ENCODE measurements at regions not wholly inside any gene's neighbourhood (a gene's known extent, or its start where the extent isn't known, plus 50 kb on each side); places are given as distances from the start of the nearest gene placed in this dataset.

DNA sequence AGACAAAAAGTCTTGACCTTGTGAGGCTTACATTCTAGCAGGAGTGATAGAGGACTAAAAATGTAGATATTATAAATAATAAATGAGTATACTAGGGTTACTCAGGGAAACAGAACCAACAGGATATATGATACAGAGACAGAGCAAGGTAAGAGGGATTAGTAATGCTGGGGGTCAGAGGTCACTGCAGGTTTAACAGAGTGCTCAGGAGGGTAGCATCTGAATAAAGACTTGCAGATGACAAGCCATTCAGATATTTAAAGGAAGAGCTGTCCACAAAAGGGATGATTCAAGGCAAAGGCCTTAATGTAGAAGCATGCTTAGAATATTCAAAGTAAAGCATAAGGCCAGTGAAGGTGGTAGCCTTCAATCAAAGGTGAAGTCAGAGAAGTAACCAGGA is 65.6 kb upstream of the SEMA6A start:
- no peaks in the 10 kb centered on the region for H3K79me2 ChIP-seq (ENCODE audit: control insufficient read depth, insufficient read depth, low read length)
- FAIRE-seq (no peak), DNase-seq (ENCODE audit: low read depth, low spot score) (no peak)
- H3K4me2 ChIP-seq (ENCODE audit: control insufficient read depth, extremely low read depth, insufficient read depth, low read depth, low read length), result no peak overlapping the region
- H3K9me3 ChIP-seq (ENCODE audit: control insufficient read depth, low read depth, low read length), result no peaks in the 10 kb centered on the region
- no peak for TF ChIP-seq EZH2 (IDR thresholded peaks at IDR 0.05; ENCODE audit: low read length)
- TF ChIP-seq, protein P1, sequence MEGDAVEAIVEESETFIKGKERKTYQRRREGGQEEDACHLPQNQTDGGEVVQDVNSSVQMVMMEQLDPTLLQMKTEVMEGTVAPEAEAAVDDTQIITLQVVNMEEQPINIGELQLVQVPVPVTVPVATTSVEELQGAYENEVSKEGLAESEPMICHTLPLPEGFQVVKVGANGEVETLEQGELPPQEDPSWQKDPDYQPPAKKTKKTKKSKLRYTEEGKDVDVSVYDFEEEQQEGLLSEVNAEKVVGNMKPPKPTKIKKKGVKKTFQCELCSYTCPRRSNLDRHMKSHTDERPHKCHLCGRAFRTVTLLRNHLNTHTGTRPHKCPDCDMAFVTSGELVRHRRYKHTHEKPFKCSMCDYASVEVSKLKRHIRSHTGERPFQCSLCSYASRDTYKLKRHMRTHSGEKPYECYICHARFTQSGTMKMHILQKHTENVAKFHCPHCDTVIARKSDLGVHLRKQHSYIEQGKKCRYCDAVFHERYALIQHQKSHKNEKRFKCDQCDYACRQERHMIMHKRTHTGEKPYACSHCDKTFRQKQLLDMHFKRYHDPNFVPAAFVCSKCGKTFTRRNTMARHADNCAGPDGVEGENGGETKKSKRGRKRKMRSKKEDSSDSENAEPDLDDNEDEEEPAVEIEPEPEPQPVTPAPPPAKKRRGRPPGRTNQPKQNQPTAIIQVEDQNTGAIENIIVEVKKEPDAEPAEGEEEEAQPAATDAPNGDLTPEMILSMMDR (optimal IDR thresholded peaks at IDR 0.05 in 1 of 3, IDR thresholded peaks at IDR 0.05 in 1 of 3, conservative IDR thresholded peaks at IDR 0.05 in 1 of 3; ENCODE audit: extremely low read depth in 1 of 3, insufficient read depth in 2 of 3, low read length in 3 of 3), result no peak
- no peaks in the 10 kb centered on the region for H3K27me3 ChIP-seq (ENCODE audit: control insufficient read depth, extremely low read depth, insufficient read depth, low read length)
- no peaks in the 10 kb centered on the region for H3K4me1 ChIP-seq (ENCODE audit: control insufficient read depth, extremely low read depth, insufficient read depth, low read length)
- dilution Hi-C loops (cut with MboI; ENCODE audit: extremely low pct_ligation_motif_present, low sequenced_read_pairs), result no loop called here
- H2AFZ ChIP-seq (ENCODE audit: control insufficient read depth, low read length), result no peak overlapping the region
- no peak overlapping the region for H3K27ac ChIP-seq (ENCODE audit: control insufficient read depth, insufficient read depth, low read length)
- no peaks in the 10 kb centered on the region for H4K20me1 ChIP-seq (ENCODE audit: control insufficient read depth, extremely low read depth, insufficient read depth, low read length)
- H3K36me3 ChIP-seq (ENCODE audit: control insufficient read depth in 2 of 2, extremely low read depth in 1 of 2, insufficient read depth in 2 of 2, low read length in 2 of 2), result no peaks in the 10 kb centered on the region
- H3K9ac ChIP-seq (ENCODE audit: control insufficient read depth, extremely low read depth, insufficient read depth, low read length), result no peak overlapping the region
- H3K4me3 ChIP-seq (ENCODE audit: control insufficient read depth in 2 of 3, extremely low read depth in 1 of 3, insufficient read depth in 2 of 3, low read depth in 1 of 3, low read length in 3 of 3), result no peak overlapping the region
- no peaks in the 10 kb centered on the region for H3K9me1 ChIP-seq (ENCODE audit: control insufficient read depth, extremely low read depth, insufficient read depth, low read length)

DNA sequence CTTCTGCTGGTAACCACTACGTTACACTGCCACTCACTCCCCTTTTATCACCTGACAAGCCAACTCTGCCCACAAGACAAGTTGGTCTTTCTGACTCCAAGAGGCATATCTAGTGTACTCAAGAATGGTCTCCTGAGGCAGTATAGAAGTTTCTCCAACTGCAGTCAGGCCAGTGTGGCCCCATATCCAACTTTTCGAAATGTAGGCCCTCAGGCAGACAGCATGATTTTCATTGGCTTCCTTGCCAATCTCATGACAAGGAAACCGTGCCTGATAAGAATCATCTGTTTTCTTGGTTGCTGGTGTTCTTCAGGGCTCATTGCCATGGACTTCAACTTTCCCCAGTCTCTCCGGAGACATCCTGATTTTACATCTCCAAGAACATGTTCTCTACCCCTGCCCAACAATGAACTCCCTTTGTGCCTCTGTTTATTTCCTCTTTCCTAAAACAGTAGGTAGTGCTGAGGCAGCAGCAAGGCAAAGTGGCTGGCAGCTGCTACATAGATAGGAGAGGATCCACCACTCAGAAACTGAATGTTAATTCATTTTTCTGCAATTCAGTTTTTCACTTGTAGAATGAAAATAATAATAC is 62.6 kb upstream of the SEMA6A start:
- Histone ChIP-seq H3K9ac (ENCODE audit: control insufficient read depth, extremely low read depth, insufficient read depth, low read length) (no peak overlapping the region), H3K27me3 (ENCODE audit: control insufficient read depth, extremely low read depth, insufficient read depth, low read length) (no peaks in the 10 kb centered on the region)
- dilution Hi-C loops (cut with MboI; ENCODE audit: extremely low pct_ligation_motif_present, low sequenced_read_pairs), result no loop called here

More for the DNA sequence above, 62.6 kb upstream of the SEMA6A start:
- no peaks in the 10 kb centered on the region for H3K4me1 ChIP-seq (ENCODE audit: control insufficient read depth, extremely low read depth, insufficient read depth, low read length)
- DNase-seq (ENCODE audit: low read depth, low spot score) (no peak), FAIRE-seq (no peak)
- no peak overlapping the region for H3K27ac ChIP-seq (ENCODE audit: control insufficient read depth, insufficient read depth, low read length)
- no peaks in the 10 kb centered on the region for H3K9me1 ChIP-seq (ENCODE audit: control insufficient read depth, extremely low read depth, insufficient read depth, low read length)
- no peaks in the 10 kb centered on the region for H3K36me3 ChIP-seq (ENCODE audit: control insufficient read depth in 2 of 2, extremely low read depth in 1 of 2, insufficient read depth in 2 of 2, low read length in 2 of 2)
- H3K4me2 ChIP-seq (ENCODE audit: control insufficient read depth, extremely low read depth, insufficient read depth, low read depth, low read length), result no peak overlapping the region
- no peak for TF ChIP-seq EZH2 (IDR thresholded peaks at IDR 0.05; ENCODE audit: low read length)
- TF ChIP-seq, protein P1 (optimal IDR thresholded peaks at IDR 0.05 in 1 of 3, IDR thresholded peaks at IDR 0.05 in 1 of 3, conservative IDR thresholded peaks at IDR 0.05 in 1 of 3; ENCODE audit: extremely low read depth in 1 of 3, insufficient read depth in 2 of 3, low read length in 3 of 3), result no peak
- no peaks in the 10 kb centered on the region for H4K20me1 ChIP-seq (ENCODE audit: control insufficient read depth, extremely low read depth, insufficient read depth, low read length)
- no peak overlapping the region for H2AFZ ChIP-seq (ENCODE audit: control insufficient read depth, low read length)
- no peaks in the 10 kb centered on the region for H3K9me3 ChIP-seq (ENCODE audit: control insufficient read depth, low read depth, low read length)
- no peaks in the 10 kb centered on the region for H3K79me2 ChIP-seq (ENCODE audit: control insufficient read depth, insufficient read depth, low read length)
- no peak overlapping the region for H3K4me3 ChIP-seq (ENCODE audit: control insufficient read depth in 2 of 3, extremely low read depth in 1 of 3, insufficient read depth in 2 of 3, low read depth in 1 of 3, low read length in 3 of 3)

Data from keratinocyte (primary cell).